Esophagus squamous epithelium (tissue), 5 donors: ENCODE measurements at regions not wholly inside any gene's neighbourhood (a gene's known extent, or its start where the extent isn't known, plus 50 kb on each side); places are given as distances from the start of the nearest gene placed in this dataset.

Source experiments
- DNase-seq: peaks from one replicate; lab custom pipeline; 2025; lab: John Stamatoyannopoulos, UW
- H3K27ac ChIP-seq, 4 donors: fragments of 200-600 bp; sonication (generic); one replicate each; pipeline ENCODE4 v1.5.1; 2016 to 2019; ENCODE audit warnings: mild to moderate bottlenecking in 1 of 4
- H3K27me3 ChIP-seq, 4 donors: fragments of 200-600 bp; sonication (generic); 1 replicate in 3 of 4; 2 replicates in 1 of 4; pipeline versions ENCODE4 v1.5.1 to v1.6.0; 2017 to 2021; ENCODE audit warnings: antibody characterized with exemption in 1 of 4
- H3K36me3 ChIP-seq, 3 donors: fragments of 200-600 bp; sonication (generic); one replicate each; pipeline ENCODE4 v1.5.1; 2016 to 2019
- H3K4me1 ChIP-seq, 3 donors: fragments of 200-600 bp; sonication (generic); one replicate each; pipeline ENCODE4 v1.5.1; 2017 to 2019
- H3K4me3 ChIP-seq, 4 donors: fragments of 200-600 bp; sonication (generic); 1 replicate in 3 of 4; 2 replicates in 1 of 4; pipeline ENCODE4 v1.5.1; 2016 to 2019; ENCODE audit warnings: mild to moderate bottlenecking in 2 of 4, moderate library complexity in 1 of 4
- H3K9me3 ChIP-seq, 3 donors: fragments of 200-600 bp; sonication (generic); one replicate each; pipeline ENCODE4 v1.5.1; 2016 to 2019
- POLR2A ChIP-seq, 4 donors: fragments of 450-650 bp; IDR thresholded peaks; one replicate each; pipeline ENCODE4 v1.6.1; 2017; ENCODE audit warnings: antibody characterized with exemption in 4 of 4, mild to moderate bottlenecking in 4 of 4, moderate library complexity in 3 of 4
- WGBS, 2 donors: methylation state at CpG; one replicate each; pipeline ENCODE4 v1.1.5; 2018; 5-methylcytosine and 5-hydroxymethylcytosine counted together
- intact Hi-C: fragments of 100-400 bp; cut with DNase I; formaldehyde crosslinking; loops from one replicate; pipeline ENCODE4 v1.15.0; 2022
- TF ChIP-seq, protein P1 (sequence below), 6 experiments: fragments of 450-650 bp in 4 of 6; fragments of 200-600 bp in 2 of 6; sonication (generic) in 2 of 6; IDR thresholded peaks; one replicate each; pipeline ENCODE4 v1.5.1; 2016 to 2019; ENCODE audit warnings: antibody characterized with exemption in 6 of 6, mild to moderate bottlenecking in 4 of 6, moderate library complexity in 4 of 6
- donor health status: DM: yes; HTN: yes; CAD: no.

DNA sequence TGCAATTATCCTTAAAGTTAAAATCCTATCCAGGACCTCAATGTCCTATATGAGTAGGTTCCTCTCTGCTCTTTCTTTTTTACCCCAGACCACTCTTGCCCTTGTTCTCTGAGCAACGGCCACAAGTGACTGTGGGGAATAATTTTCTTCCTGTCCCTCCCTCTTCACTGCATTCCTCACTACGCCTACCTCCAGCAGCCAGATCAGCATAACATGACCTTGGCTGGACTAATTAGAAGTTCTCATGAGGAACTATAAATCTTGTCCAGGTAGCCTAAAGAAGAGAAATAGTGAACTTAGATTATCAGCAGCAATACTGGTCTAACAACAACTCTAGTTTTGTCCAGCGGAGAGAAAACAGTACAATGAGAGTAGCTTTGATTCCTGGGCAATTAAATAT, 643.8 kb upstream of the KLHL29 start:
- no peak overlapping the region for H3K27ac ChIP-seq

DNA sequence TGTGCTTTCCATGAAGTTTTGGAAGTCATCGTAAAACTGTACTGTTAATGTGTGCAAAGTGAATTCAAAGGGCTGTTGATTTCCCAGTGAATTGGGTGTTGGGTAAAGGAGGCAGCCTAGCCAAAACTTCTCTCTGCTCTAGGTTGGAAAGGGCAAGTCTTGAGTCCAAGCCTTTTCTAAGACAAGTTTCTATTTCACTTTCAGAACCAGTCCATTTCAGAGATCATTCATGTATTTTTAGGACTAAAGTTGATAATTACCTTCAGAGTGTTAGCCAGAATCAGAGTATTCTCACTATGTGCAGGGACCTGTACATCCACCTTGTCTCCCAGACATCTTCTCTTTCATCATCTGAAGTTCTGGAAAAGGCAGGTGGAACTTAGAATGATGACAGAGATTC, 636.1 kb upstream of the KLHL29 start:
- Histone ChIP-seq H3K27me3 (no peaks in the 10 kb centered on the region), H3K4me3 (no peak overlapping the region), H3K27ac (no peak overlapping the region), H3K4me1 (no peaks in the 10 kb centered on the region), H3K36me3 (no peaks in the 10 kb centered on the region), H3K9me3 (no peaks in the 10 kb centered on the region)
- DNase-seq: no peak
- TF ChIP-seq, protein P1, sequence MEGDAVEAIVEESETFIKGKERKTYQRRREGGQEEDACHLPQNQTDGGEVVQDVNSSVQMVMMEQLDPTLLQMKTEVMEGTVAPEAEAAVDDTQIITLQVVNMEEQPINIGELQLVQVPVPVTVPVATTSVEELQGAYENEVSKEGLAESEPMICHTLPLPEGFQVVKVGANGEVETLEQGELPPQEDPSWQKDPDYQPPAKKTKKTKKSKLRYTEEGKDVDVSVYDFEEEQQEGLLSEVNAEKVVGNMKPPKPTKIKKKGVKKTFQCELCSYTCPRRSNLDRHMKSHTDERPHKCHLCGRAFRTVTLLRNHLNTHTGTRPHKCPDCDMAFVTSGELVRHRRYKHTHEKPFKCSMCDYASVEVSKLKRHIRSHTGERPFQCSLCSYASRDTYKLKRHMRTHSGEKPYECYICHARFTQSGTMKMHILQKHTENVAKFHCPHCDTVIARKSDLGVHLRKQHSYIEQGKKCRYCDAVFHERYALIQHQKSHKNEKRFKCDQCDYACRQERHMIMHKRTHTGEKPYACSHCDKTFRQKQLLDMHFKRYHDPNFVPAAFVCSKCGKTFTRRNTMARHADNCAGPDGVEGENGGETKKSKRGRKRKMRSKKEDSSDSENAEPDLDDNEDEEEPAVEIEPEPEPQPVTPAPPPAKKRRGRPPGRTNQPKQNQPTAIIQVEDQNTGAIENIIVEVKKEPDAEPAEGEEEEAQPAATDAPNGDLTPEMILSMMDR (IDR thresholded peaks at IDR 0.05): no peak
- no peak for TF ChIP-seq POLR2A (IDR thresholded peaks at IDR 0.05)
- intact Hi-C loops: no loop called here
- 93% methylated on average over 1 of the region's 1 CpG for WGBS, 2 donors

More for the DNA sequence above, 643.8 kb upstream of the KLHL29 start:
- Histone ChIP-seq H3K4me1 (no peaks in the 10 kb centered on the region), H3K9me3 (no peaks in the 10 kb centered on the region), H3K27me3 (no peaks in the 10 kb centered on the region), H3K36me3 (no peaks in the 10 kb centered on the region), H3K4me3 (no peak overlapping the region)
- intact Hi-C loops: no loop called here
- WGBS, 2 donors: 31 to 56% methylated on average over 3 of the region's 3 CpGs
- TF ChIP-seq, protein P1 (IDR thresholded peaks at IDR 0.05): no peak
- no peak for TF ChIP-seq POLR2A (IDR thresholded peaks at IDR 0.05)
- DNase-seq: no peak

DNA sequence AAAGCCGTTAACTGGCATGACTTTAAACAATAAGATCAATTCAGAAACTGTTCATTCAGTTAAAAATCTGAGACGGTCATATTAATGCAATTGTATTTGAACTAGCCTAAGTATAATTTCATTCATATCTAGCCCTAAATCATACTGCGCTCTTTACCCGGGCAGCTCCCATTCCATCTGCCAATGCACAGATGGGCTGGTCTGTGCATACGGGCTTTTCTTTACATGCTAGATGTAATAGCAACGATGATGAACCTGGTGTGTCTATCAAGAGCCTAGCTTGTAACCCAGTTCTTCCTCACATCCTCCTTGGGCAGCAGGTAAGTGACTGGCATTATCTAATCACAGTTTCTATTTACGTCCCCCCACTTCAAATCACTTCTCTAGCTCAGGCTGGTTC, 631.5 kb upstream of the KLHL29 start:
- 74 to 79% methylated on average over 7 of the region's 7 CpGs for WGBS, 2 donors
- no peak overlapping the region for H3K27ac ChIP-seq
- TF ChIP-seq POLR2A (IDR thresholded peaks at IDR 0.05): no peak
- TF ChIP-seq, protein P1 (IDR thresholded peaks at IDR 0.05): no peak
- intact Hi-C loops: no loop called here
- no peaks in the 10 kb centered on the region for H3K4me1 ChIP-seq
- H3K9me3 ChIP-seq: no peaks in the 10 kb centered on the region
- H3K4me3 ChIP-seq: no peak overlapping the region
- no peaks in the 10 kb centered on the region for H3K36me3 ChIP-seq
- no peaks in the 10 kb centered on the region for H3K27me3 ChIP-seq
- no peak for DNase-seq

DNA sequence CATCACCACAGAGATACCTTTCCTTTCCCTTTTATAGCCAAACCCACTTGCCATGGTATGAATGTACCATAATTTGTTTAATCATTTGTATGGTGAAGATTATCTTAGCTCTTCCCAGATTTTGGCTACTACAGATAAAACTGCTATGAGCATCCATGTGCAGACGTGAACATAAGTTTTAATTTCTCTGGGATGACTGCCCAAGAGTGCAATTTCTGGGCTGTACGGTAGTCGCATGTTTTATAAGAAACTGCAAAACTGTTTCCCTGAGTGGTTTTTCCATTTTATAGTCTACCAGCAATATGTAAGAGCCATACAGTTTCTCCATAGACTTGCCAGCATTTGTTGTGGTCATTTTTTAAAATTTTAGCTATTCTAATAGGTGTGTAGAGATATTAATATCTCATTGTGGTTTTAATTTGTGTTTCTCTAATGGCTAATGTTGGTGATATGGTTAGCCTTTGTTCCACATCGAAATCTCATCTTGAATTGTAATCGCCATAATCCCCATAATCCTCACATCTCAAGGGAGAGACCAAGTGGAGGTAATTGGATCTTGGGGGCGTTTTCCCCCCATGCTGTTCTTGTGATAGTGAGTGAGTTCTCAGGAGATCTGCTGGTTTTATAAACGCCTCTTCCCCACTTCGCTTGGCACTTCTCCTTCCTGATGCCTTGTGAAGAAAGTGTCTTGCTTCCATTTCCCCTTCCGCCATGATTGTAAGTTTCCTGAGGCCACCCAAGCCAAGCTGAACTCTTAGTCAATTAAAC, 628.5 kb upstream of the KLHL29 start:
- Histone ChIP-seq H3K4me3 (no peak overlapping the region), H3K27me3 (no peaks in the 10 kb centered on the region), H3K27ac (no peak overlapping the region), H3K4me1 (no peaks in the 10 kb centered on the region), H3K9me3 (no peaks in the 10 kb centered on the region), H3K36me3 (no peaks in the 10 kb centered on the region)
- TF ChIP-seq POLR2A (IDR thresholded peaks at IDR 0.05): no peak
- TF ChIP-seq, protein P1 (IDR thresholded peaks at IDR 0.05): no peak
- DNase-seq: no peak
- intact Hi-C loops: no loop called here
- 72 to 73% methylated on average over 9 of the region's 9 CpGs for WGBS, 2 donors

DNA sequence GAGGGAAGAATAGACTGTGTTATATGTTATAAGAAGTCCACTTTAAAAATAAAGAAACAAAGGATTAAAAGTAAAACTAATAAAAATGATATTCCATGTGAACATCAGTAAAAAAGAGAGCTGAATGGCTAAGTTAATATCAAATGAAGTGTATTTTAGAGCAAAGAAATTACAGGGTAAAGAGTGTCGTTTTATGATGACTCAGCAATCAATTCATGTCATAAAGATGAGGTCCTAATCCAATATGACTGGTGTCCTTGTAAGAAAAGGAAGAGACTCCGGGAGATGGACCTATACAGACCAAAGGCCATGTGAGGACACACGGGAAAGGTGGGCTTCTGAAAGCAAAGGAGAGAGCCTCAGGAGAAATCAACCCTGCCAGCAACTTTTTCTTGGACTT, 615.5 kb upstream of the KLHL29 start:
- H3K27ac ChIP-seq: no peak overlapping the region
- TF ChIP-seq, protein P1 (IDR thresholded peaks at IDR 0.05): no peak
- no peak for TF ChIP-seq POLR2A (IDR thresholded peaks at IDR 0.05)
- no peaks in the 10 kb centered on the region for H3K36me3 ChIP-seq
- H3K27me3 ChIP-seq: no peaks in the 10 kb centered on the region
- WGBS, 2 donors: 47 to 53% methylated on average over 3 of the region's 3 CpGs
- DNase-seq: no peak
- intact Hi-C loops: no loop called here
- H3K4me3 ChIP-seq: no peak overlapping the region
- H3K4me1 ChIP-seq: no peaks in the 10 kb centered on the region
- H3K9me3 ChIP-seq: no peaks in the 10 kb centered on the region
